ENCODE measurements at regions not wholly inside any gene's neighbourhood (a gene's known extent, or its start where the extent isn't known, plus 50 kb on each side); places are given as distances from the start of the nearest gene placed in this dataset.

- Histone ChIP-seq H3K4me3 (ENCODE audit: low read length) (no peak overlapping the region), H3K9ac (ENCODE audit: low read length) (peak overlapping the region; percentile 39), H3K4me1 (ENCODE audit: low read length) (peaks cover 47% of the 10 kb centered on the region), H2AFZ (ENCODE audit: low read length) (no peak overlapping the region), H3K27me3 (ENCODE audit: low read length) (no peaks in the 10 kb centered on the region), H4K20me1 (ENCODE audit: insufficient read depth, low read depth, low read length) (no peaks in the 10 kb centered on the region), H3K79me2 (ENCODE audit: low read length) (no peaks in the 10 kb centered on the region), H3K27ac (ENCODE audit: low read length) (no peak overlapping the region), H3K9me3 (ENCODE audit: low read length) (no peaks in the 10 kb centered on the region), H3K4me2 (ENCODE audit: low read depth, low read length, poor library complexity, severe bottlenecking) (peak overlapping the region; percentile 16), H3K9me2 (replicated peaks; ENCODE audit: insufficient read depth, low read length) (no peaks in the 10 kb centered on the region), H3K36me3 (ENCODE audit: insufficient read depth, low read length) (no peaks in the 10 kb centered on the region)
- no peak for DNase-seq
These were observed 220.1 kb downstream of the TBC1D2B start for GRCh38 chr15:77857419-77857818.

GRCh38 chr15:77856705-77857346 is 220.7 kb downstream of the TBC1D2B start:
- no peak overlapping the region for H3K27ac ChIP-seq (ENCODE audit: low read length)
- peaks cover 46% of the 10 kb centered on the region for H3K4me1 ChIP-seq (ENCODE audit: low read length)
- peak overlapping the region; percentile 16 for H3K4me2 ChIP-seq (ENCODE audit: low read depth, low read length, poor library complexity, severe bottlenecking)
- H3K9me3 ChIP-seq (ENCODE audit: low read length) = no peaks in the 10 kb centered on the region
- no peak overlapping the region for H2AFZ ChIP-seq (ENCODE audit: low read length)
- peak overlapping the region; percentile 39 for H3K9ac ChIP-seq (ENCODE audit: low read length)
- H3K27me3 ChIP-seq (ENCODE audit: low read length) = no peaks in the 10 kb centered on the region
- no peak overlapping the region for H3K4me3 ChIP-seq (ENCODE audit: low read length)
- no peaks in the 10 kb centered on the region for H4K20me1 ChIP-seq (ENCODE audit: insufficient read depth, low read depth, low read length)
- H3K9me2 ChIP-seq (replicated peaks; ENCODE audit: insufficient read depth, low read length) = no peaks in the 10 kb centered on the region
- H3K36me3 ChIP-seq (ENCODE audit: insufficient read depth, low read length) = no peaks in the 10 kb centered on the region
- H3K79me2 ChIP-seq (ENCODE audit: low read length) = no peaks in the 10 kb centered on the region
- peak; percentile 50 for DNase-seq

GRCh38 chr15:77855871-77856270 is 221.6 kb downstream of the TBC1D2B start:
- no peaks in the 10 kb centered on the region for H3K9me2 ChIP-seq (replicated peaks; ENCODE audit: insufficient read depth, low read length)
- no peaks in the 10 kb centered on the region for H3K79me2 ChIP-seq (ENCODE audit: low read length)
- H3K27me3 ChIP-seq (ENCODE audit: low read length) = no peaks in the 10 kb centered on the region
- no peaks in the 10 kb centered on the region for H4K20me1 ChIP-seq (ENCODE audit: insufficient read depth, low read depth, low read length)
- no peak overlapping the region for H3K4me3 ChIP-seq (ENCODE audit: low read length)
- no peak overlapping the region for H2AFZ ChIP-seq (ENCODE audit: low read length)
- H3K9me3 ChIP-seq (ENCODE audit: low read length) = no peaks in the 10 kb centered on the region
- H3K4me2 ChIP-seq (ENCODE audit: low read depth, low read length, poor library complexity, severe bottlenecking) = no peak overlapping the region
- H3K9ac ChIP-seq (ENCODE audit: low read length) = no peak overlapping the region
- H3K27ac ChIP-seq (ENCODE audit: low read length) = no peak overlapping the region
- DNase-seq = no peak
- no peaks in the 10 kb centered on the region for H3K36me3 ChIP-seq (ENCODE audit: insufficient read depth, low read length)
- peaks cover 46% of the 10 kb centered on the region for H3K4me1 ChIP-seq (ENCODE audit: low read length)

DNA sequence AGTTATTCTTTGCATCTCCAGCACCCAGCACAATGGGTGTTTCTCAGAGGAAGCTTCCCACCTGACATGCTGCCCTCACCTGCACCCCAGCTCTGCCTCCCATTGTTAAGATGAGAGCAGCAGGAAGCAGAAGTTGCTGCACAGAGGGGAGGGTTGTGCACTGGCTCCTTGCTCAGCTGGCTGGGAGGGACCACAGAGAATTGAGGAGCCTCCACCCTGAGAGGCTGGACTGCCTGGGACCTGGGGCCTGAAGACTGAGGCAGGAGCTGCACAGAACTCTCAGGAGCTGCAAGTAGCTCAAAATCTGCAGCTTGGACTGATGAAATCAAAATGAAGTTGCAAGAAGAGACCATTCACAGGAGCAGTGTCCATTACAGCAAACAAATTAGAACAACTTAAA is 222.3 kb upstream of the LINGO1 start:
- no peaks in the 10 kb centered on the region for H3K9me2 ChIP-seq (replicated peaks; ENCODE audit: insufficient read depth, low read length)
- peaks cover 46% of the 10 kb centered on the region for H3K4me1 ChIP-seq (ENCODE audit: low read length)
- no peaks in the 10 kb centered on the region for H4K20me1 ChIP-seq (ENCODE audit: insufficient read depth, low read depth, low read length)
- H3K4me3 ChIP-seq (ENCODE audit: low read length) = no peak overlapping the region
- no peaks in the 10 kb centered on the region for H3K27me3 ChIP-seq (ENCODE audit: low read length)
- H3K36me3 ChIP-seq (ENCODE audit: insufficient read depth, low read length) = no peaks in the 10 kb centered on the region
- no peaks in the 10 kb centered on the region for H3K79me2 ChIP-seq (ENCODE audit: low read length)
- no peaks in the 10 kb centered on the region for H3K9me3 ChIP-seq (ENCODE audit: low read length)
- no peak for DNase-seq
- H3K9ac ChIP-seq (ENCODE audit: low read length) = no peak overlapping the region
- no peak overlapping the region for H2AFZ ChIP-seq (ENCODE audit: low read length)
- no peak overlapping the region for H3K27ac ChIP-seq (ENCODE audit: low read length)
- no peak overlapping the region for H3K4me2 ChIP-seq (ENCODE audit: low read depth, low read length, poor library complexity, severe bottlenecking)

DNA sequence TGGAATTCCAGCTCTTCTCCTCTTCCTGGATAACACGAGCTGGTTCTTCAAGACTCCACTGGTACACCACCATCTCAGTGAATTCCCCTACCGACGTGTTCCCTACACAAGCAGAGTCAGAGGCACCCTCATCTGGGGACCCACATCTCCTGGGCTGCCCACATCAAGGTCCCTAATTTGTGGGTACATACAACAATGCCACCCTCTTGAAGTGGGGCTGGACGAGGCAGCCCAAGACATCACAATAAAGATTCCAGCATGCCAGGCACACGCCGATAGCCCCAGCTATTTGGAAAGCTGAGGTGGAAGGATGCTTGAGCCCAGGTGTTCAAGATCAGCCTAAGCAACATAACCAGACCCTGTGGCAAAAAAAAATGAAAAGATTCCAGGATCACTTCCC is 221.2 kb upstream of the LINGO1 start:
- no peak overlapping the region for H3K9ac ChIP-seq (ENCODE audit: low read length)
- peaks cover 39% of the 10 kb centered on the region for H3K4me1 ChIP-seq (ENCODE audit: low read length)
- no peaks in the 10 kb centered on the region for H3K9me3 ChIP-seq (ENCODE audit: low read length)
- H2AFZ ChIP-seq (ENCODE audit: low read length) = no peak overlapping the region
- H3K9me2 ChIP-seq (replicated peaks; ENCODE audit: insufficient read depth, low read length) = no peaks in the 10 kb centered on the region
- no peaks in the 10 kb centered on the region for H3K27me3 ChIP-seq (ENCODE audit: low read length)
- no peak overlapping the region for H3K4me2 ChIP-seq (ENCODE audit: low read depth, low read length, poor library complexity, severe bottlenecking)
- H3K79me2 ChIP-seq (ENCODE audit: low read length) = no peaks in the 10 kb centered on the region
- no peak for DNase-seq
- no peaks in the 10 kb centered on the region for H4K20me1 ChIP-seq (ENCODE audit: insufficient read depth, low read depth, low read length)
- H3K36me3 ChIP-seq (ENCODE audit: insufficient read depth, low read length) = no peaks in the 10 kb centered on the region
- H3K4me3 ChIP-seq (ENCODE audit: low read length) = no peak overlapping the region
- H3K27ac ChIP-seq (ENCODE audit: low read length) = no peak overlapping the region

DNA sequence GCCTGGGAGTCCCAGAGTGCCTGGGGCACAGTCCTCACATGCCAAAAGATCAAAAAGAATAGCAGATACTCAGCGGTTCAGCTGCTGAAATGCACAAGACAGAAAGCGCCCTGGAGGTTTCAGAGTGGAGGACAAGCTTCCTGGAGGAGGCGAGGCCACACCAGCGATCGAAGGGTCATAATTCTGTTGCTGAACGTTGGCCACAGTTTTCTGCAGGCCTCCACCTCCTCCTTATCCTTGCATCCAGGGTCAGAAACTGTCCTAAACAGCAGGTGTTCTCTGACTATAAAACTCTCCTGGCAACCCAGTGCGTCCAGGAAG is 220.3 kb upstream of the LINGO1 start:
- Histone ChIP-seq H2AFZ (ENCODE audit: low read length) (no peak overlapping the region), H3K27ac (ENCODE audit: low read length) (no peak overlapping the region), H3K79me2 (ENCODE audit: low read length) (no peaks in the 10 kb centered on the region), H3K9ac (ENCODE audit: low read length) (no peak overlapping the region), H3K4me1 (ENCODE audit: low read length) (peaks cover 30% of the 10 kb centered on the region), H3K27me3 (ENCODE audit: low read length) (no peaks in the 10 kb centered on the region), H3K9me2 (replicated peaks; ENCODE audit: insufficient read depth, low read length) (no peaks in the 10 kb centered on the region), H3K36me3 (ENCODE audit: insufficient read depth, low read length) (no peaks in the 10 kb centered on the region), H4K20me1 (ENCODE audit: insufficient read depth, low read depth, low read length) (no peaks in the 10 kb centered on the region), H3K4me3 (ENCODE audit: low read length) (no peak overlapping the region), H3K9me3 (ENCODE audit: low read length) (no peaks in the 10 kb centered on the region), H3K4me2 (ENCODE audit: low read depth, low read length, poor library complexity, severe bottlenecking) (no peak overlapping the region)
- DNase-seq = no peak

GRCh38 chr15:77852241-77853007 is 219.7 kb upstream of the LINGO1 start:
- H4K20me1 ChIP-seq (ENCODE audit: insufficient read depth, low read depth, low read length) = no peaks in the 10 kb centered on the region
- DNase-seq = no peak
- H3K4me3 ChIP-seq (ENCODE audit: low read length) = no peak overlapping the region
- H3K27me3 ChIP-seq (ENCODE audit: low read length) = no peaks in the 10 kb centered on the region
- no peaks in the 10 kb centered on the region for H3K9me2 ChIP-seq (replicated peaks; ENCODE audit: insufficient read depth, low read length)
- no peak overlapping the region for H3K9ac ChIP-seq (ENCODE audit: low read length)
- H3K79me2 ChIP-seq (ENCODE audit: low read length) = no peaks in the 10 kb centered on the region
- H2AFZ ChIP-seq (ENCODE audit: low read length) = no peak overlapping the region
- peaks cover 24% of the 10 kb centered on the region for H3K4me1 ChIP-seq (ENCODE audit: low read length)
- H3K27ac ChIP-seq (ENCODE audit: low read length) = no peak overlapping the region
- H3K36me3 ChIP-seq (ENCODE audit: insufficient read depth, low read length) = no peaks in the 10 kb centered on the region
- H3K4me2 ChIP-seq (ENCODE audit: low read depth, low read length, poor library complexity, severe bottlenecking) = no peak overlapping the region
- no peaks in the 10 kb centered on the region for H3K9me3 ChIP-seq (ENCODE audit: low read length)

GRCh38 chr15:77851691-77852090 is 219.0 kb upstream of the LINGO1 start:
- DNase-seq = no peak
- H3K36me3 ChIP-seq (ENCODE audit: insufficient read depth, low read length) = no peaks in the 10 kb centered on the region
- H3K9me3 ChIP-seq (ENCODE audit: low read length) = no peaks in the 10 kb centered on the region
- H3K27ac ChIP-seq (ENCODE audit: low read length) = no peak overlapping the region
- peaks cover 17% of the 10 kb centered on the region for H3K4me1 ChIP-seq (ENCODE audit: low read length)
- H3K9me2 ChIP-seq (replicated peaks; ENCODE audit: insufficient read depth, low read length) = no peaks in the 10 kb centered on the region
- H2AFZ ChIP-seq (ENCODE audit: low read length) = no peak overlapping the region
- no peaks in the 10 kb centered on the region for H4K20me1 ChIP-seq (ENCODE audit: insufficient read depth, low read depth, low read length)
- H3K9ac ChIP-seq (ENCODE audit: low read length) = no peak overlapping the region
- no peaks in the 10 kb centered on the region for H3K79me2 ChIP-seq (ENCODE audit: low read length)
- no peaks in the 10 kb centered on the region for H3K27me3 ChIP-seq (ENCODE audit: low read length)
- H3K4me3 ChIP-seq (ENCODE audit: low read length) = no peak overlapping the region
- no peak overlapping the region for H3K4me2 ChIP-seq (ENCODE audit: low read depth, low read length, poor library complexity, severe bottlenecking)

Data from Karpas-422 (cell line).